HCT116 (cell line): ENCODE measurements at regions not wholly inside any gene's neighbourhood (a gene's known extent, or its start where the extent isn't known, plus 50 kb on each side); places are given as distances from the start of the nearest gene placed in this dataset.

Source experiments
- ATAC-seq: fragments of 200-7000 bp; cut with Tn5 transposase; 2 replicates; pipeline ENCODE4 v1.9.1; 2020; ENCODE audit warnings: mild to moderate bottlenecking, moderate library complexity
- BruUV-seq: library from RNA; stranded (reverse); fragments of 400-500 nt; replicated peaks from 2 replicates; lab custom pipeline; 2021; lab: Mats Ljungman, UMichigan
- CTCF ChIA-PET: fragments of 300-600 bp; sonication (Branson Sonifier 250); formaldehyde crosslinking; loops from one replicate; lab custom pipeline; 2021; ENCODE audit warnings: antibody characterized with exemption; lab: Charles Lee
- POLR2A ChIA-PET: fragments of 300-600, 350-600 bp; sonication (Branson Sonifier 250); formaldehyde crosslinking; loops from one replicate; lab custom pipeline; 2021; ENCODE audit warnings: antibody characterized with exemption; lab: Charles Lee
- RAD21 ChIA-PET, 2 experiments: fragments of 300-600 bp; sonication (Branson Sonifier 250); formaldehyde crosslinking; loops; one replicate each; lab custom pipeline; 2023; ENCODE audit warnings: low total read pairs in 2 of 2; ENCODE audit not compliant: uncharacterized antibody in 2 of 2, unreplicated experiment in 2 of 2, low non-redundant PET in 1 of 2; lab: Charles Lee
- DNase-seq: peaks from one replicate; pipeline ENCODE4 v3.0.0-alpha.2; 2010; ENCODE audit warnings: low read depth, low spot score
- H2AFZ ChIP-seq: fragments of 200-600 bp; shearing (Covaris generic), sonication (generic); 2 replicates; pipeline ENCODE4 v1.6.1; 2017; ENCODE audit warnings: low read depth, mixed run types, mixed read lengths, antibody characterized with exemption, low read length; ENCODE audit not compliant: poor library complexity, severe bottlenecking
- H3K27ac ChIP-seq: 2 replicates; pipeline ENCODE4 v1.5.1; 2012; ENCODE audit warnings: low read depth, low read length
- H3K27me3 ChIP-seq: fragments of 200-600 bp; sonication (generic); 2 replicates; pipeline ENCODE4 v1.6.1; 2016; ENCODE audit warnings: mixed run types, low read length, mixed read lengths; ENCODE audit not compliant: insufficient read depth
- H3K36me3 ChIP-seq, 2 experiments: fragments of 200-500 bp in 1 of 2; fragments of 200-600 bp in 1 of 2; sonication (Bioruptor generic) in 1 of 2; sonication (generic) in 1 of 2; 2 replicates each; pipeline versions ENCODE4 v1.5.1 to v1.6.1; 2014 to 2016; ENCODE audit warnings: low read length in 2 of 2, inconsistent platforms in 1 of 2, mixed read lengths in 1 of 2, mixed run types in 1 of 2; ENCODE audit not compliant: insufficient read depth in 2 of 2, control insufficient read depth in 1 of 2
- H3K4me1 ChIP-seq, 2 experiments: fragments of 200-600 bp in 1 of 2; sonication (generic) in 1 of 2; 2 replicates each; pipeline versions ENCODE4 v1.5.1 to v1.6.1; 2012 to 2017; ENCODE audit warnings: low read length in 2 of 2, inconsistent platforms in 1 of 2, mild to moderate bottlenecking in 1 of 2, mixed read lengths in 1 of 2, mixed run types in 1 of 2, moderate library complexity in 1 of 2; ENCODE audit not compliant: insufficient read depth in 2 of 2, control insufficient read depth in 1 of 2
- H3K4me2 ChIP-seq: fragments of 200-600 bp; sonication (generic); 2 replicates; pipeline ENCODE4 v1.6.1; 2017; ENCODE audit warnings: mixed run types, low read length, mixed read lengths
- H3K4me3 ChIP-seq, 2 experiments: fragments of 200-600 bp in 1 of 2; sonication (generic) in 1 of 2; replicated peaks in 1 of 2; 2 replicates each; pipeline ENCODE4 v1.5.1; 2011 to 2016; ENCODE audit warnings: low read length in 2 of 2, control low read depth in 1 of 2, low read depth in 1 of 2, mild to moderate bottlenecking in 1 of 2, mixed read lengths in 1 of 2, mixed run types in 1 of 2
- H3K79me2 ChIP-seq: fragments of 200-600 bp; sonication (generic); 2 replicates; pipeline ENCODE4 v1.6.1; 2017; ENCODE audit warnings: mild to moderate bottlenecking, mixed run types, low read length, moderate library complexity, mixed read lengths; ENCODE audit not compliant: insufficient read depth
- H3K9ac ChIP-seq: fragments of 200-600 bp; sonication (generic); 2 replicates; pipeline ENCODE4 v1.6.1; 2016; ENCODE audit warnings: low read length, mixed read lengths
- H3K9me2 ChIP-seq: fragments of 200-600 bp; sonication (generic), shearing (Covaris generic); 2 replicates; pipeline ENCODE4 v1.6.1; 2017; ENCODE audit warnings: mixed run types, mild to moderate bottlenecking, moderate library complexity; ENCODE audit not compliant: insufficient read depth
- H3K9me3 ChIP-seq, 2 experiments: fragments of 200-500 bp in 1 of 2; fragments of 200-600 bp in 1 of 2; sonication (Bioruptor generic) in 1 of 2; sonication (generic) in 1 of 2; 2 replicates each; pipeline ENCODE4 v1.6.1; 2014 to 2017; ENCODE audit warnings: low read length in 2 of 2, mixed read lengths in 2 of 2, inconsistent platforms in 1 of 2, low read depth in 1 of 2, mild to moderate bottlenecking in 1 of 2, mixed run types in 1 of 2, moderate library complexity in 1 of 2; ENCODE audit not compliant: control insufficient read depth in 1 of 2, insufficient read depth in 1 of 2
- H4K20me1 ChIP-seq: fragments of 200-600 bp; sonication (generic), shearing (Covaris generic); 2 replicates; pipeline ENCODE4 v1.6.1; 2017; ENCODE audit warnings: mixed run types, mild to moderate bottlenecking, moderate library complexity; ENCODE audit not compliant: insufficient read depth
- POLR2AphosphoS5 ChIP-seq: IDR thresholded peaks from 2 replicates; pipeline ENCODE4 v1.6.1; 2011; ENCODE audit warnings: mild to moderate bottlenecking, low read depth, low read length, moderate library complexity
- RAD21 ChIP-seq: IDR thresholded peaks from 2 replicates; pipeline ENCODE4 v1.6.1; 2012; ENCODE audit warnings: low read depth, mild to moderate bottlenecking
- REST ChIP-seq: IDR thresholded peaks from 2 replicates; pipeline ENCODE4 v1.6.1; 2012; ENCODE audit warnings: low read depth
- SIN3A ChIP-seq: IDR thresholded peaks from 2 replicates; pipeline ENCODE4 v1.6.1; 2012; ENCODE audit warnings: low read depth
- YY1 ChIP-seq: IDR thresholded peaks from 2 replicates; pipeline ENCODE4 v1.6.1; 2011; ENCODE audit warnings: low read length, low read depth, moderate library complexity, mild to moderate bottlenecking; ENCODE audit not compliant: insufficient replicate concordance; ENCODE audit errors: extremely low read depth
- ZNF274 ChIP-seq: fragments of 200-500 bp; sonication (Bioruptor generic); IDR thresholded peaks from 2 replicates; pipeline ENCODE4 v1.6.1; 2014; ENCODE audit warnings: mild to moderate bottlenecking, low read depth, low read length, inconsistent platforms
- intact Hi-C: fragments of 100-400 bp; cut with micrococcal nuclease; formaldehyde crosslinking; loops from 2 replicates; pipeline ENCODE4 v1.10.0; 2022
- TF ChIP-seq, protein P1 (sequence below): IDR thresholded peaks from 2 replicates; pipeline ENCODE4 v1.6.1; 2012

GRCh38 chr15:69727121-69727924 lies 274.7 kb downstream of the RPLP1 start:
- no peak for TF ChIP-seq RAD21
- TF ChIP-seq, protein P1, sequence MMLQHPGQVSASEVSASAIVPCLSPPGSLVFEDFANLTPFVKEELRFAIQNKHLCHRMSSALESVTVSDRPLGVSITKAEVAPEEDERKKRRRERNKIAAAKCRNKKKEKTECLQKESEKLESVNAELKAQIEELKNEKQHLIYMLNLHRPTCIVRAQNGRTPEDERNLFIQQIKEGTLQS = no peak
- no peak for TF ChIP-seq POLR2AphosphoS5
- no peak for TF ChIP-seq YY1
- no peak for TF ChIP-seq SIN3A
- TF ChIP-seq ZNF274 = no peak
- TF ChIP-seq REST = no peak
- CTCF ChIA-PET = no interaction called here
- no TSS peak for BruUV-seq
- Histone ChIP-seq H3K9me3 (no peaks in the 10 kb centered on the region), H3K4me2 (no peak overlapping the region), H3K4me3 (no peak overlapping the region), H3K4me1 (no peaks in the 10 kb centered on the region), H3K79me2 (no peaks in the 10 kb centered on the region), H3K9me2 (no peaks in the 10 kb centered on the region), H3K27me3 (no peaks in the 10 kb centered on the region), H3K9ac (no peak overlapping the region), H2AFZ (no peak overlapping the region), H3K27ac (no peak overlapping the region), H3K36me3 (no peaks in the 10 kb centered on the region), H4K20me1 (no peaks in the 10 kb centered on the region)
- no peak for ATAC-seq
- intact Hi-C loops = loop anchor here (5.0 kb wide), 1 partner anchor 635 kb away; no protein-coding TSS in a partner anchor
- RAD21 ChIA-PET = interaction anchor here in 1 of 2 experiments (0.6 kb wide), 1 partner anchor 249 kb away, joined by 3 read pairs; no protein-coding TSS in a partner anchor
- DNase-seq = no peak
- POLR2A ChIA-PET = no interaction called here
